C1 segment of cervical spinal cord (tissue), 14 donors: ENCODE measurements at regions not wholly inside any gene's neighbourhood (a gene's known extent, or its start where the extent isn't known, plus 50 kb on each side); places are given as distances from the start of the nearest gene placed in this dataset.
"Not testable (repeated sequence)": the region's sequence is repeated elsewhere in the genome, so short reads cannot be mapped to it uniquely, and the experiment has no call there.

Experiments
- DNase-seq, 14 donors: peaks; one replicate each; lab custom pipeline; 2025; lab: John Stamatoyannopoulos, UW

- no peak for DNase-seq
Observed at GRCh38 chr12:111248236-111249017, 120.5 kb downstream of the PHETA1 start.

GRCh38 chr12:111247083-111247783, 121.7 kb downstream of the PHETA1 start:
- no peak for DNase-seq

- DNase-seq = no peak
Observed at GRCh38 chr12:111246477-111247011, 122.4 kb downstream of the PHETA1 start.

GRCh38 chr12:111245701-111246476, 123.0 kb downstream of the PHETA1 start:
- DNase-seq = no peak

GRCh38 chr12:111244673-111245072, 124.2 kb downstream of the PHETA1 start:
- no peak for DNase-seq

GRCh38 chr12:111242817-111243216, 126.1 kb downstream of the PHETA1 start:
- not testable (repeated sequence) for DNase-seq

GRCh38 chr12:111242184-111242583, 126.7 kb downstream of the PHETA1 start:
- DNase-seq = no peak

GRCh38 chr12:111240374-111240773, 128.5 kb downstream of the PHETA1 start:
- no peak for DNase-seq

GRCh38 chr12:111239235-111239634, 129.7 kb downstream of the PHETA1 start:
- DNase-seq = no peak

GRCh38 chr12:111238075-111238734, 130.7 kb downstream of the PHETA1 start:
- no peak for DNase-seq

- DNase-seq = not testable (repeated sequence)
Observed at GRCh38 chr12:111234491-111234890, 134.4 kb downstream of the PHETA1 start.

- DNase-seq = no peak
Observed at GRCh38 chr12:111233786-111234185, 135.1 kb downstream of the PHETA1 start.

- DNase-seq = no peak
Observed at GRCh38 chr12:111230649-111231048, 138.2 kb downstream of the PHETA1 start.

GRCh38 chr12:111228916-111229666, 139.8 kb downstream of the PHETA1 start:
- no peak for DNase-seq

- no peak for DNase-seq
Observed at GRCh38 chr12:111227476-111228420, 141.1 kb downstream of the PHETA1 start.

GRCh38 chr12:111226680-111227079, 142.2 kb downstream of the PHETA1 start:
- no peak for DNase-seq

- DNase-seq = no peak
Observed at GRCh38 chr12:111225307-111225706, 143.6 kb downstream of the PHETA1 start.

- DNase-seq = no peak
Observed at GRCh38 chr12:111224186-111225066, 144.5 kb downstream of the PHETA1 start.

- no peak for DNase-seq
Observed at GRCh38 chr12:111222523-111222922, 146.4 kb downstream of the PHETA1 start.
